Loucy (cell line): ENCODE measurements at regions not wholly inside any gene's neighbourhood (a gene's known extent, or its start where the extent isn't known, plus 50 kb on each side); places are given as distances from the start of the nearest gene placed in this dataset.
"Not testable (repeated sequence)": the region's sequence is repeated elsewhere in the genome, so short reads cannot be mapped to it uniquely, and the experiment has no call there.

ENCODE experiments used
- H2AFZ ChIP-seq: fragments of 200-600 bp; sonication (generic); 2 replicates; pipeline ENCODE4 v1.6.0; 2016; ENCODE audit warnings: antibody characterized with exemption, mild to moderate bottlenecking, low read length, moderate library complexity
- H3F3A ChIP-seq: fragments of 200-600 bp; 2 replicates; pipeline ENCODE4 v1.6.0; 2016; ENCODE audit warnings: antibody characterized with exemption, low read depth, mild to moderate bottlenecking
- H3K27me3 ChIP-seq: fragments of 200-600 bp; sonication (generic); 2 replicates; pipeline ENCODE4 v1.6.1; 2014; ENCODE audit warnings: low read length, mild to moderate bottlenecking; ENCODE audit not compliant: insufficient read depth, poor library complexity, severe bottlenecking
- H3K36me3 ChIP-seq: fragments of 200-600 bp; sonication (generic); 2 replicates; pipeline ENCODE4 v1.6.1; 2016; ENCODE audit warnings: low read length; ENCODE audit not compliant: insufficient read depth
- H3K4me1 ChIP-seq: fragments of 200-600 bp; sonication (generic); 2 replicates; pipeline ENCODE4 v1.5.1; 2014; ENCODE audit warnings: low read length, mild to moderate bottlenecking; ENCODE audit not compliant: insufficient read depth, poor library complexity, severe bottlenecking
- H3K4me2 ChIP-seq: fragments of 200-600 bp; sonication (generic); 2 replicates; pipeline ENCODE4 v1.6.0; 2014; ENCODE audit warnings: antibody characterized with exemption, low read length, low read depth, mild to moderate bottlenecking; ENCODE audit not compliant: poor library complexity, severe bottlenecking
- H3K4me3 ChIP-seq: fragments of 200-600 bp; sonication (generic); 2 replicates; pipeline ENCODE4 v1.5.1; 2014; ENCODE audit warnings: low read length, mild to moderate bottlenecking, mixed read lengths; ENCODE audit not compliant: poor library complexity, severe bottlenecking
- H3K79me2 ChIP-seq: fragments of 200-600 bp; sonication (generic); 2 replicates; pipeline ENCODE4 v1.6.1; 2014; ENCODE audit warnings: low read length; ENCODE audit not compliant: insufficient read depth
- H3K9ac ChIP-seq: fragments of 200-600 bp; sonication (generic); 2 replicates; pipeline ENCODE4 v1.6.0; 2014; ENCODE audit warnings: mild to moderate bottlenecking, low read depth, low read length, moderate library complexity; ENCODE audit not compliant: poor library complexity, severe bottlenecking
- H3K9me2 ChIP-seq: fragments of 200-600 bp; sonication (generic); replicated peaks from 2 replicates; pipeline ENCODE4 v1.6.1; 2016; ENCODE audit warnings: low read depth, low read length, mixed read lengths
- H3K9me3 ChIP-seq: fragments of 200-600 bp; sonication (generic); 2 replicates; pipeline ENCODE4 v1.6.1; 2014; ENCODE audit warnings: mild to moderate bottlenecking, antibody characterized with exemption, low read length, low read depth; ENCODE audit not compliant: insufficient read depth
- H4K20me1 ChIP-seq: fragments of 200-600 bp; sonication (generic); 2 replicates; pipeline ENCODE4 v1.6.0; 2014; ENCODE audit warnings: antibody characterized with exemption, low read length, mild to moderate bottlenecking; ENCODE audit not compliant: insufficient read depth, poor library complexity, severe bottlenecking
- EZH2phosphoT487 ChIP-seq: fragments of 200-600 bp; IDR thresholded peaks from 2 replicates; pipeline ENCODE4 v1.6.1; 2018; ENCODE audit warnings: antibody characterized with exemption, mild to moderate bottlenecking, moderate library complexity, borderline replicate concordance
- TF ChIP-seq, protein P1 (sequence below): fragments of 200-600 bp; sonication (generic); conservative IDR thresholded peaks from 2 replicates; pipeline ENCODE4 v1.5.1; 2014; ENCODE audit warnings: mild to moderate bottlenecking, antibody characterized with exemption, low read length

- H3K4me1 ChIP-seq, result peaks cover 42% of the 10 kb centered on the region
- H3F3A ChIP-seq, result no peaks in the 10 kb centered on the region
- no peak overlapping the region for H2AFZ ChIP-seq
- no peaks in the 10 kb centered on the region for H3K79me2 ChIP-seq
- no peak overlapping the region for H3K4me3 ChIP-seq
- H3K9me3 ChIP-seq, result no peaks in the 10 kb centered on the region
- H3K36me3 ChIP-seq, result no peaks in the 10 kb centered on the region
- H3K9ac ChIP-seq, result no peak overlapping the region
- no peaks in the 10 kb centered on the region for H3K27me3 ChIP-seq
- TF ChIP-seq, protein P1, sequence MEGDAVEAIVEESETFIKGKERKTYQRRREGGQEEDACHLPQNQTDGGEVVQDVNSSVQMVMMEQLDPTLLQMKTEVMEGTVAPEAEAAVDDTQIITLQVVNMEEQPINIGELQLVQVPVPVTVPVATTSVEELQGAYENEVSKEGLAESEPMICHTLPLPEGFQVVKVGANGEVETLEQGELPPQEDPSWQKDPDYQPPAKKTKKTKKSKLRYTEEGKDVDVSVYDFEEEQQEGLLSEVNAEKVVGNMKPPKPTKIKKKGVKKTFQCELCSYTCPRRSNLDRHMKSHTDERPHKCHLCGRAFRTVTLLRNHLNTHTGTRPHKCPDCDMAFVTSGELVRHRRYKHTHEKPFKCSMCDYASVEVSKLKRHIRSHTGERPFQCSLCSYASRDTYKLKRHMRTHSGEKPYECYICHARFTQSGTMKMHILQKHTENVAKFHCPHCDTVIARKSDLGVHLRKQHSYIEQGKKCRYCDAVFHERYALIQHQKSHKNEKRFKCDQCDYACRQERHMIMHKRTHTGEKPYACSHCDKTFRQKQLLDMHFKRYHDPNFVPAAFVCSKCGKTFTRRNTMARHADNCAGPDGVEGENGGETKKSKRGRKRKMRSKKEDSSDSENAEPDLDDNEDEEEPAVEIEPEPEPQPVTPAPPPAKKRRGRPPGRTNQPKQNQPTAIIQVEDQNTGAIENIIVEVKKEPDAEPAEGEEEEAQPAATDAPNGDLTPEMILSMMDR, result no peak
- H4K20me1 ChIP-seq, result no peaks in the 10 kb centered on the region
- H3K9me2 ChIP-seq, result no peaks in the 10 kb centered on the region
- no peak overlapping the region for H3K4me2 ChIP-seq
These were observed 701.4 kb downstream of the TMEM121 start for GRCh38 chr14:106227793-106228192.

- no peak overlapping the region for H3K9ac ChIP-seq
- H3K4me2 ChIP-seq, result peak overlapping the region; percentile 31
- no peak overlapping the region for H2AFZ ChIP-seq
- TF ChIP-seq, protein P1, result no peak
- TF ChIP-seq EZH2phosphoT487, result no peak
- H4K20me1 ChIP-seq, result no peaks in the 10 kb centered on the region
- no peaks in the 10 kb centered on the region for H3K27me3 ChIP-seq
- H3K4me3 ChIP-seq, result no peak overlapping the region
- H3F3A ChIP-seq, result no peaks in the 10 kb centered on the region
- H3K9me2 ChIP-seq, result no peaks in the 10 kb centered on the region
- no peaks in the 10 kb centered on the region for H3K79me2 ChIP-seq
- H3K4me1 ChIP-seq, result peaks cover 43% of the 10 kb centered on the region
- no peaks in the 10 kb centered on the region for H3K9me3 ChIP-seq
- no peaks in the 10 kb centered on the region for H3K36me3 ChIP-seq
These were observed 702.3 kb downstream of the TMEM121 start for GRCh38 chr14:106228541-106229158.

DNA sequence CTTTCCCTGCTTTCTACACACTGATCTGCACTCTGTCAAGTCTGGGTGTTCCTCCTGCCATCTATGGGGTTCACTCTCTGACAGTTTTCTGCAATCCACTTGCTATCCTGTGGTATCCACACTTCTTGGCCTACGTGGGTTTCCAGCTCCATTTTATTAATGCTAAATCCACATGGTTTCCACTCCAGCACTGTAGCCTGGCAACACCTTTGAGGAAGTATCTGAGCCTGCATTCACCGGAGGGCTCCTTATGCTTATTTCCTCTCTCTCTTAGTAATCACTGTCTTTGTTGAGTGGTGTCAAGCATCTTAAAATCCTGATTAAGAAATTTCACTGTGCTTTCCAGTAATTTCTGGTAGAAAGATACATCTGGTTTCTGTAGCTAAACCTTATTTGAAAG, 703.7 kb downstream of the TMEM121 start:
- Histone ChIP-seq H3K4me2 (no peak overlapping the region), H3K4me1 (peaks cover 39% of the 10 kb centered on the region), H4K20me1 (no peaks in the 10 kb centered on the region), H3K27me3 (no peaks in the 10 kb centered on the region), H2AFZ (no peak overlapping the region), H3K9me3 (no peaks in the 10 kb centered on the region), H3K36me3 (no peaks in the 10 kb centered on the region), H3K4me3 (no peak overlapping the region), H3K9me2 (no peaks in the 10 kb centered on the region), H3K79me2 (no peaks in the 10 kb centered on the region), H3K9ac (no peak overlapping the region), H3F3A (no peaks in the 10 kb centered on the region)
- no peak for TF ChIP-seq EZH2phosphoT487
- TF ChIP-seq, protein P1, result no peak

DNA sequence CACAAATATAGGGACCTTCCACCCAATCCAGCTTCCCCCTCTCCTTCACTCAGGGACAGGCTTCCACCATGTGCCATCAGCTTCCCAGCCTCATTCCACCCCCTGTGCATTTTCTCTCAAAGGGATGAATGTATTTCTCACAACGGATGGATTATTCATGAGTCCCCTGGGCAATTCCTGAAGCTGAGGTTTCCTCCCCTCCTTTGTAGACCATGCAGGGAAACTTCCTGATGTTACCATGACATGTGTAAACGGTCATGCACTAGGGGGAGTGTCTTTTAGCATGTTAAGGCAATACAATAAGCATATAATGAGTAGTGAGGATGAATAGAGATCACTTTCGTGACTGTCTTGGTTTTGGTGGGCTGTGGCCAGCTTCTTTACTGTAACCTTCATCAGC, 706.8 kb downstream of the TMEM121 start:
- not testable (repeated sequence) for H3K36me3 ChIP-seq, H3K27me3 ChIP-seq, H3F3A ChIP-seq, H2AFZ ChIP-seq, H3K9me3 ChIP-seq, H3K79me2 ChIP-seq, H3K9me2 ChIP-seq, H3K4me3 ChIP-seq, H4K20me1 ChIP-seq
- peak overlapping the region; percentile 51 for H3K4me2 ChIP-seq
- H3K9ac ChIP-seq, result peak overlapping the region; percentile 27
- peaks cover 42% of the 10 kb centered on the region for H3K4me1 ChIP-seq
